LNCaP clone FGC (cell line): ENCODE measurements at regions not wholly inside any gene's neighbourhood (a gene's known extent, or its start where the extent isn't known, plus 50 kb on each side); places are given as distances from the start of the nearest gene placed in this dataset.
"Not testable (repeated sequence)": the region's sequence is repeated elsewhere in the genome, so short reads cannot be mapped to it uniquely, and the experiment has no call there.

Experiments used
- DNase-seq: peaks from one replicate; pipeline ENCODE4 v3.0.0-alpha.2; 2011; ENCODE audit warnings: low read depth
- H3K4me3 ChIP-seq: 2 replicates; pipeline ENCODE4 v1.5.1; 2011; ENCODE audit warnings: mild to moderate bottlenecking, low read depth, low read length, control low read depth
- TF ChIP-seq, protein P1 (sequence below): IDR thresholded peaks from 2 replicates; pipeline ENCODE4 v1.5.1; 2012; ENCODE audit warnings: mild to moderate bottlenecking; ENCODE audit not compliant: control insufficient read depth, insufficient read depth; ENCODE audit errors: extremely low read depth

DNA sequence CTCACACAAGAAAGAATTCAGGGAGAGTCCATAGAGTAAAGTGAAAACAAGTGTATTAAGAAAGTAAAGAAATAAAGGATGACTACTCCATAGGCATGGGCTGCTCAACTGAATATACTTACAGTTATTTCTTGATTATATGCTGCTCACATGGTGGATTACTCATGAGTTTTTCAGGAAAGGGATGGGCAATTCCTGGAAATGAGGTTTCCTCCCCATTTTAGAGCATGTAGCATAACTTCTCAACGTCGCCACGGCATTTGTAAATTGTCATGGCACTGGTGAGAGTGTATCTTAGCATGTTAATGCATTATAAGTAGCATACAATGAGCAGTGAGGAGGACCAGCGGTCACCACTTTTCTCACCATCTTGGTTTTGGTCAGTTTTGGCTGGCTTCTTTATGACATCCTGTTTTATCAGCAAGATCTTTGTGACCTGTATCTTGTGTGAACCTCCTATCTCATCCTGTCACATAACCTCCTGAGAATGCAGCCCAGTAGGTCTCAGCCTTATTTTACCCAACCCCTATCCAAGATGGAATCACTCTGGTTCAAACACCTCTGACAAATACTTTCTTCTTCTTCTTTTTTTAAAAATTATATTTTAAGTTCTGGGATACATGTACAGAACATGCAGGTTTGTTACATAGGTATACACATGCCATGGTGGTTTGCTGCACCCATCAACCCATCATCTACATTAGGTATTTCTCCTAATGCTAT lies 849.7 kb downstream of the TBL1XR1 start:
- TF ChIP-seq, protein P1, sequence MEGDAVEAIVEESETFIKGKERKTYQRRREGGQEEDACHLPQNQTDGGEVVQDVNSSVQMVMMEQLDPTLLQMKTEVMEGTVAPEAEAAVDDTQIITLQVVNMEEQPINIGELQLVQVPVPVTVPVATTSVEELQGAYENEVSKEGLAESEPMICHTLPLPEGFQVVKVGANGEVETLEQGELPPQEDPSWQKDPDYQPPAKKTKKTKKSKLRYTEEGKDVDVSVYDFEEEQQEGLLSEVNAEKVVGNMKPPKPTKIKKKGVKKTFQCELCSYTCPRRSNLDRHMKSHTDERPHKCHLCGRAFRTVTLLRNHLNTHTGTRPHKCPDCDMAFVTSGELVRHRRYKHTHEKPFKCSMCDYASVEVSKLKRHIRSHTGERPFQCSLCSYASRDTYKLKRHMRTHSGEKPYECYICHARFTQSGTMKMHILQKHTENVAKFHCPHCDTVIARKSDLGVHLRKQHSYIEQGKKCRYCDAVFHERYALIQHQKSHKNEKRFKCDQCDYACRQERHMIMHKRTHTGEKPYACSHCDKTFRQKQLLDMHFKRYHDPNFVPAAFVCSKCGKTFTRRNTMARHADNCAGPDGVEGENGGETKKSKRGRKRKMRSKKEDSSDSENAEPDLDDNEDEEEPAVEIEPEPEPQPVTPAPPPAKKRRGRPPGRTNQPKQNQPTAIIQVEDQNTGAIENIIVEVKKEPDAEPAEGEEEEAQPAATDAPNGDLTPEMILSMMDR: no peak
- no peak for DNase-seq
- H3K4me3 ChIP-seq: no peak overlapping the region

DNA sequence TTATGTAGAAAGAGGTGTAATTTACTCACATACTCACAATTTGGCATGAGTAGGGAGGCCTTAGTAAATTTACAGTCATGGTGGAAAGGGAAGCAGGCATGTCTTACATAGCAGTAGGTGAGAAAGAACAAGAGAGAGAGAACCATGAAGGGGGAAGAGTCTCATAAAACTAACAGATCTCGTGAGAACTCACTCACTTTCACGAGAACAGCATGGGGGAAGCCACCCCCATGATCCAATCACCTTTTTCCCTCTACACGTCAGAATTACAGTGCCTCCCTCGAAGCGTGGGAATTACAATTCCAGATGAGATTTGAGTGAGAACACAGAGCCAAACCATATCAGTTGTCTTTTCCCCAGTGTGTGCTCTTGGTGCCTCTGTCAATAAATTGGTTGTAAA lies 855.3 kb downstream of the TBL1XR1 start:
- H3K4me3 ChIP-seq: no peak overlapping the region
- TF ChIP-seq, protein P1: no peak
- DNase-seq: no peak

DNA sequence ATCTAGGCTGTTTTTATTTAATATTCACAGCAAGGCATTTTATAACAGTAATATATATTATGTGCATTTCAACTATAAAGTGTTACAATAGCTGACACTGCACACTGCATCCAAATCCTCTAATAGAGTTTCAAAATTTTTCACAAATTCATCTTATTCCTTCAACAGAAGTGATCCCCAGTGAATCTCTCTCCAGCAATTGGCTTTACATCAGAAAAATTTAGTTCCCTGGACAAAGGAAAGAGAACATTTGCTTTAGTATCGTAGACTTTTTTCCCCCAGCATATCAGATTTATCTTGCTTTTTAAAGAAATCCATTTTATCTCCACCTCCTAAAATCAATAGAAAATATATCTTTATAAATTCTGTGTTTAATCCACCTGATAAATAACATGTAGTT lies 868.6 kb downstream of the TBL1XR1 start:
- TF ChIP-seq, protein P1: no peak
- no peak for DNase-seq
- H3K4me3 ChIP-seq: no peak overlapping the region

DNA sequence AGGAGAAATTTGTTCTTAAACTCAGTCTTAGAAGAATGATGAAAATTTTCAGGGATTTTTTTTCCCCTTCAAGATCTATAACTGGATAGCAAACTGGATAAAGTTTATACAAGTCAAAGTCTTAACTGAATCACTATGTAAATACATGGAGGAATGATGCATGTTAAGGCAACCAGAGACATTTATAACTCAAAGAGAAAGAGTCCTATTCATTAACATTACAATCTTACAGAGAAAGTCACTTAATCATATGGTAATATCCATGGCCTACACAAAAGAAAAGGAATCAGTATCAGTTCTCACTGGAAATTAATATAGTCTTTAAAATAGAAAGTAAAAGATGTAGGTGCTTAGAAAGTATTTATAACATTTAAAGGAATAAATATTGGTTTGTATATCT lies 869.1 kb downstream of the TBL1XR1 start:
- H3K4me3 ChIP-seq: no peak overlapping the region
- no peak for DNase-seq
- TF ChIP-seq, protein P1: no peak

DNA sequence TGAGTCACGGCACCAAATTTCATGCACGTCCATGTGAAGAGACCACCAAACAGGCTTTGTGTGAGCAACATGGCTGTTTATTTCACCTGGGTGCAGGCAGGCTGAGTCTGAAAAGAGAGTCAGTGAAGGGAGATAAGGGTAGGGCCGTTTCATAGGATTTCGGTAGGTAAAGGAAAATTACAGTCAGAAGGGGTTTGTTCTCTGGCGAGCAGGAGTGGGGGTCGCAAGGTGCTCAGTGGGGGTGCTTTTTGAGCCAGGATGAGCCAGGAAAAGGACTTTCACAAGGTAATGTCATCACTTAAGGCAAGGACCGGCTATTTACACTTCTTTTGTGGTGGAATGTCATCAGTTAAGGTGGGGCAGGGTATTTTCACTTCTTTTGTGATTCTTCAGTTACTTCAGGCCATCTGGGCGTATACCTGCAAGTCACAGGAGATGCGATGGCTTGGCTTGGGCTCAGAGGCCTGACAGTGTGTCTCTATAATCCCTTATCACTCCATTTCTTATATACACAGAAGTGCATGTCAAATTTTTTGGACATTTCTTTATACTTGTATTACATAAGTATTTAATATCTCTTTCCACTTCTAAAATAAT lies 870.3 kb downstream of the TBL1XR1 start:
- not testable (repeated sequence) for DNase-seq, H3K4me3 ChIP-seq

DNA sequence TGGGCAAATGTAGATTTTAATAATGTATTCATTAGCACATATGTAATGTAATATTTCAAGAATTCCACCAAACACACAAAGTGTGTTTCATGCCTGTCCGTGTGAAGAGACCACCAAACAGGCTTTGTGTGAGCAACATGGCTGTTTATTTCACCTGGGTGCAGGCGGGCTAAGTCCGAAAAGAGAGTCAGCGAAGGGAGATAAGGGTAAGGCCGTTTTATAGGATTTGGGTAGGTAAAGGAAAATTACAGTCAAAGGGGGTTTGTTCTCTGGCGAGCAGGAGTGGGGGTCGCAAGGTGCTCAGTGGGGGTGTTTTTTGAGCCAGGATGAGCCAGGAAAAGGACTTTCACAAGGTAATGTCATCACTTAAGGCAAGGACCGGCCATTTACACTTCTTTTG lies 875.8 kb downstream of the TBL1XR1 start:
- H3K4me3 ChIP-seq, DNase-seq: not testable (repeated sequence)

DNA sequence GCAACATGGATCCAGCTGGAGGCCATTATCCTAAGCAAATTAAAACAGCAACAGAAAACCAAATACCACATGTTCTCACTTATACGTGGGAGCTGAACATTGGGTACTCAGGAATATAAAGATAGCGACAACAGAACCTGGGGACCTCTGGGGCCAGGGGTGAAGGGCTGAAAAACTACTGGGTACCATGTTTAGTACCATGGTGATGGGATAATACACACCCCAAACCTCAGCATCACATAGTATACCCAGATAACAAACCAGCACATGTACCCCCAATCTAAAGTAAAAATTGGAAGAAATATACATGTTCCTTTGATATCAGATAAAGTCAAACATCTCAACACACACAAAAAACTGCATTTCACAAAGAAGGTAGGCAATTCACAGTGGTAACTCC lies 876.2 kb downstream of the TBL1XR1 start:
- no peak for DNase-seq
- H3K4me3 ChIP-seq: no peak overlapping the region
- TF ChIP-seq, protein P1: no peak

DNA sequence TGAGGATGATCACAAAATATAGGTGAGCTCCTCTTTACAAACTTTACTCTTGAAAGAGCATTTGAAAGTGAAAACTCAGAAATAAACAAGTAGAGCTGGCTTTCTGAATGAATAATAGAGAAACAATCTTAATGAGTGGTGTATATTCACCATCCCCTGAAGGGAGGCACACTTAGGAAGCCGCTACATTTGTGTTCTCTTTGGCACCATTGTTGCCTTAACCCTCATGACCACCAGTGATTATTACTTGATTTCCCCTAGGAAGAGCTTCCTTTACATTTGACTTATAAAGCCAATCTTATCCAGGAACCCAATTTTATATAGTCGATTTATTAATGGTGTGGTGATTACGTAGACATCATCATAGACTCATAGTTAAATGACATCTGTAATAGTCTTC lies 883.9 kb downstream of the TBL1XR1 start:
- no peak for DNase-seq
- no peak overlapping the region for H3K4me3 ChIP-seq
- TF ChIP-seq, protein P1: no peak
